NB4 (cell line): ENCODE measurements at regions not wholly inside any gene's neighbourhood (a gene's known extent, or its start where the extent isn't known, plus 50 kb on each side); places are given as distances from the start of the nearest gene placed in this dataset.

ENCODE experiments used
- CTCF ChIP-seq: IDR thresholded peaks from one replicate; pipeline ENCODE4 v1.5.1; 2012; ENCODE audit warnings: low read depth, low read length
- POLR2A ChIP-seq: IDR thresholded peaks from 2 replicates; pipeline ENCODE4 v1.6.1; 2011; ENCODE audit warnings: mild to moderate bottlenecking; ENCODE audit not compliant: insufficient read length; ENCODE audit errors: extremely low read depth

GRCh38 chr20:60817891-60818290, 434.2 kb upstream of the CDH4 start:
- TF ChIP-seq CTCF (no peak), POLR2A (no peak)
